HepG2 (cell line): ENCODE measurements at regions not wholly inside any gene's neighbourhood (a gene's known extent, or its start where the extent isn't known, plus 50 kb on each side); places are given as distances from the start of the nearest gene placed in this dataset.

ENCODE experiments used
- ATAC-seq: fragments of 200-7000 bp; cut with Tn5 transposase; 3 replicates; pipeline ENCODE4 v1.9.1; 2020; ENCODE audit warnings: mild to moderate bottlenecking, moderate library complexity
- BruUV-seq: library from RNA; stranded (reverse); fragments of 400-500 nt; replicated peaks from 2 replicates; lab custom pipeline; 2021; lab: Mats Ljungman, UMichigan
- CTCF ChIA-PET: fragments of 300-600 bp; formaldehyde crosslinking; extraction: SDS; loops from one replicate; lab custom pipeline; 2021; ENCODE audit warnings: low total read pairs, inconsistent platforms, low intra/inter-chr PET ratio; lab: Yijun Ruan, JAX
- POLR2A ChIA-PET: fragments of 350-600 bp; sonication (Branson Sonifier 250); formaldehyde crosslinking; loops from one replicate; lab custom pipeline; 2020; ENCODE audit warnings: antibody characterized with exemption, inconsistent platforms; lab: Yijun Ruan, JAX
- DNase-seq: peaks from one replicate; pipeline ENCODE4 v3.0.0-alpha.2; 2015; ENCODE audit warnings: low spot score
- FAIRE-seq: peaks from 3 replicates; lab custom pipeline; 2011; peaks lifted over from hg19 to GRCh38; lab: Jason Lieb, UNC
- H2AFZ ChIP-seq: one replicate; pipeline ENCODE4 v1.6.1; 2011; ENCODE audit warnings: low read length, inconsistent platforms
- H3K27ac ChIP-seq: fragments of 300-600 bp; 3 replicates; pipeline ENCODE4 v1.8.0; 2011; ENCODE audit warnings: mixed run types, mild to moderate bottlenecking, mixed read lengths, low read length, inconsistent platforms; ENCODE audit not compliant: insufficient read depth; ENCODE audit errors: extremely low read length
- H3K27me3 ChIP-seq, 2 experiments: fragments of 200-600 bp in 1 of 2; 2 replicates in 1 of 2; 3 replicates in 1 of 2; pipeline versions ENCODE4 v1.6.0 to v1.8.0; 2011; ENCODE audit warnings: low read length in 2 of 2, mild to moderate bottlenecking in 2 of 2, moderate library complexity in 2 of 2, inconsistent platforms in 1 of 2; ENCODE audit not compliant: insufficient read depth in 2 of 2, control insufficient read depth in 1 of 2
- H3K36me3 ChIP-seq, 2 experiments: fragments of 200-600 bp in 1 of 2; replicated peaks in 1 of 2; 2 replicates in 1 of 2; 3 replicates in 1 of 2; pipeline versions ENCODE4 v1.5.1 to v1.8.0; 2011; ENCODE audit warnings: low read length in 2 of 2, inconsistent platforms in 1 of 2; ENCODE audit not compliant: insufficient read depth in 2 of 2, control insufficient read depth in 1 of 2
- H3K4me1 ChIP-seq: 2 replicates; pipeline ENCODE4 v1.5.1; 2012; ENCODE audit warnings: low read length, inconsistent platforms; ENCODE audit not compliant: insufficient read depth
- H3K4me2 ChIP-seq: 2 replicates; pipeline ENCODE4 v1.6.0; 2011; ENCODE audit warnings: low read depth, low read length, inconsistent platforms
- H3K4me3 ChIP-seq, 3 experiments: fragments of 200-600 bp in 1 of 3; sonication (generic), shearing (Covaris generic) in 1 of 3; replicated peaks in 1 of 3; 2 replicates each; pipeline ENCODE4 v1.5.1; 2011 to 2016; ENCODE audit warnings: low read length in 3 of 3, inconsistent platforms in 2 of 3, low read depth in 2 of 3, mild to moderate bottlenecking in 2 of 3, control low read depth in 1 of 3, mixed read lengths in 1 of 3; ENCODE audit not compliant: insufficient read depth in 1 of 3
- H3K79me2 ChIP-seq: one replicate; pipeline ENCODE4 v1.6.1; 2011; ENCODE audit warnings: low read length, inconsistent platforms; ENCODE audit not compliant: insufficient read depth
- H3K9ac ChIP-seq: 2 replicates; pipeline ENCODE4 v1.6.0; 2011; ENCODE audit warnings: mild to moderate bottlenecking, low read depth, low read length, inconsistent platforms; ENCODE audit not compliant: insufficient read depth
- H3K9me3 ChIP-seq: 2 replicates; pipeline ENCODE4 v1.5.1; 2012; ENCODE audit warnings: mild to moderate bottlenecking, low read length
- H4K20me1 ChIP-seq: 2 replicates; pipeline ENCODE4 v1.6.0; 2011; ENCODE audit warnings: inconsistent platforms, mild to moderate bottlenecking, low read length, moderate library complexity; ENCODE audit not compliant: insufficient read depth
- ELK4 ChIP-seq: sonication (generic); formaldehyde crosslinking; IDR thresholded peaks from 2 replicates; pipeline ENCODE4 v1.9.0; 2021; ENCODE audit warnings: missing genetic modification reagents, borderline replicate concordance
- HOXA9 ChIP-seq: sonication (generic); formaldehyde crosslinking; IDR thresholded peaks from 2 replicates; pipeline ENCODE4 v1.8.1; 2022; ENCODE audit warnings: missing genetic modification reagents, mild to moderate bottlenecking, moderate library complexity, borderline replicate concordance
- ISX ChIP-seq: sonication (generic); formaldehyde crosslinking; conservative IDR thresholded peaks from 2 replicates; pipeline ENCODE4 v1.5.0; 2020; ENCODE audit warnings: missing genetic modification reagents
- JUND ChIP-seq: sonication (generic); formaldehyde crosslinking; IDR thresholded peaks from 2 replicates; pipeline ENCODE4 v1.8.0; 2022; ENCODE audit warnings: mild to moderate bottlenecking, missing genetic modification reagents
- KLF9 ChIP-seq: IDR thresholded peaks from 2 replicates; pipeline ENCODE4 v1.6.1; 2016; ENCODE audit warnings: low read depth
- MTF1 ChIP-seq: sonication (generic); formaldehyde crosslinking; IDR thresholded peaks from 2 replicates; pipeline ENCODE4 v1.5.0; 2020; ENCODE audit warnings: missing genetic modification reagents
- MXD1 ChIP-seq: sonication (generic); formaldehyde crosslinking; IDR thresholded peaks from 2 replicates; pipeline ENCODE4 v1.4.0; 2020; ENCODE audit warnings: mild to moderate bottlenecking, missing genetic modification reagents
- NFE2 ChIP-seq: sonication (generic); formaldehyde crosslinking; IDR thresholded peaks from 2 replicates; pipeline ENCODE4 v1.4.0; 2020; ENCODE audit warnings: missing genetic modification reagents
- NR2F1 ChIP-seq, 2 experiments: fragments of 450-650 bp in 1 of 2; formaldehyde crosslinking in 1 of 2; IDR thresholded peaks; 2 replicates each; pipeline versions ENCODE4 v1.5.0 to v1.6.1; 2016 to 2020; ENCODE audit warnings: mild to moderate bottlenecking in 1 of 2, missing compliant biosample characterization in 1 of 2, missing genetic modification reagents in 1 of 2, moderate library complexity in 1 of 2
- POLR2AphosphoS2 ChIP-seq: IDR thresholded peaks from 2 replicates; pipeline ENCODE4 v1.6.1; 2011; ENCODE audit warnings: low read depth, low read length, improper control_type of control experiment
- ZBTB46 ChIP-seq: sonication (generic); formaldehyde crosslinking; IDR thresholded peaks from 2 replicates; pipeline ENCODE4 v1.4.0; 2020; ENCODE audit warnings: mild to moderate bottlenecking, missing genetic modification reagents, borderline replicate concordance
- ZKSCAN5 ChIP-seq: sonication (generic); formaldehyde crosslinking; IDR thresholded peaks from 2 replicates; pipeline ENCODE4 v1.5.1; 2020; ENCODE audit warnings: mild to moderate bottlenecking, missing genetic modification reagents
- ZNF383 ChIP-seq: sonication (generic); formaldehyde crosslinking; IDR thresholded peaks from 2 replicates; pipeline ENCODE4 v1.4.0; 2020; ENCODE audit warnings: missing genetic modification reagents, mild to moderate bottlenecking, borderline replicate concordance
- ZNF572 ChIP-seq: sonication (generic); formaldehyde crosslinking; IDR thresholded peaks from 2 replicates; pipeline ENCODE4 v1.5.1; 2020; ENCODE audit warnings: mild to moderate bottlenecking, missing genetic modification reagents
- ZNF629 ChIP-seq: sonication (generic); formaldehyde crosslinking; conservative IDR thresholded peaks from 2 replicates; pipeline ENCODE4 v1.5.0; 2020; ENCODE audit warnings: missing genetic modification reagents
- ZSCAN20 ChIP-seq: sonication (generic); formaldehyde crosslinking; IDR thresholded peaks from 2 replicates; pipeline ENCODE4 v1.4.0; 2020; ENCODE audit warnings: missing genetic modification reagents, mild to moderate bottlenecking, borderline replicate concordance
- WGBS: methylation state at CpG from one replicate; pipeline ENCODE4 v1.1.6; 2017; ENCODE audit warnings: low lambda C conversion rate; 5-methylcytosine and 5-hydroxymethylcytosine counted together
- in situ Hi-C: cut with HindIII; loops from 2 replicates; pipeline ENCODE4 v1.10.0; 2017; ENCODE audit warnings: low pct_unique_long_range_greater_than_20kb; ENCODE audit not compliant: extremely low pct_ligation_motif_present
- intact Hi-C: fragments of 100-400 bp; cut with micrococcal nuclease; formaldehyde crosslinking; loops from one replicate; pipeline ENCODE4 v1.10.0; 2022; ENCODE audit not compliant: unreplicated experiment

- no peak for TF ChIP-seq NR2F1 (CRISPR knock-in tag; IDR thresholded peaks at IDR 0.05)
- no peak for TF ChIP-seq MTF1 (CRISPR knock-in tag)
- TF ChIP-seq MXD1 (CRISPR knock-in tag) = no peak
- TF ChIP-seq POLR2AphosphoS2 = no peak
- no peak for TF ChIP-seq KLF9
- TF ChIP-seq ZBTB46 (CRISPR knock-in tag) = no peak
- no peak for TF ChIP-seq HOXA9 (CRISPR knock-in tag)
- no peak for TF ChIP-seq ZNF383 (CRISPR knock-in tag)
- TF ChIP-seq ZNF629 (CRISPR knock-in tag) = no peak
- TF ChIP-seq JUND (CRISPR knock-in tag) = no peak
- TF ChIP-seq ZNF572 (CRISPR knock-in tag) = no peak
- no peak for TF ChIP-seq ISX (CRISPR knock-in tag)
- no peak for TF ChIP-seq NFE2 (CRISPR knock-in tag)
- no peak for TF ChIP-seq ELK4
- TF ChIP-seq ZSCAN20 = no peak
- no peak for TF ChIP-seq ZKSCAN5 (CRISPR knock-in tag)
- no TSS peak for BruUV-seq
- CTCF ChIA-PET = no interaction called here
These were observed 473.2 kb downstream of the ENC1 start for GRCh38 chr5:74167206-74167929.

More at GRCh38 chr5:74167206-74167929, 473.2 kb downstream of the ENC1 start:
- ATAC-seq = no peak
- no peak for FAIRE-seq
- Histone ChIP-seq H3K36me3 (no peaks in the 10 kb centered on the region), H3K4me1 (no peaks in the 10 kb centered on the region), H3K4me2 (no peak overlapping the region), H2AFZ (no peak overlapping the region), H3K4me3 (no peak overlapping the region), H4K20me1 (no peaks in the 10 kb centered on the region), H3K9me3 (no peaks in the 10 kb centered on the region), H3K9ac (no peak overlapping the region), H3K79me2 (no peaks in the 10 kb centered on the region), H3K27me3 (peaks cover 0 to 1% of the 10 kb centered on the region in 2 experiments; a peak in 1 of 5 replicates), H3K27ac (no peak overlapping the region)
- WGBS = 34% methylated on average over 6 of the region's 6 CpGs
- intact Hi-C loops (no loop called here), in situ Hi-C loops (no loop called here)
- no peak for DNase-seq
- POLR2A ChIA-PET = no interaction called here
